ENCODE measurements at regions not wholly inside any gene's neighbourhood (a gene's known extent, or its start where the extent isn't known, plus 50 kb on each side); places are given as distances from the start of the nearest gene placed in this dataset.

GRCh38 chr2:234826681-234827080 lies 125.1 kb upstream of the SH3BP4 start:
- TF ChIP-seq CTCF (IDR thresholded peaks at IDR 0.05), result no peak
- TF ChIP-seq POLR2A (IDR thresholded peaks at IDR 0.05), result no peak
